ENCODE measurements at regions not wholly inside any gene's neighbourhood (a gene's known extent, or its start where the extent isn't known, plus 50 kb on each side); places are given as distances from the start of the nearest gene placed in this dataset.

GRCh38 chr10:28880683-28880950 is 203.3 kb downstream of the BAMBI start:
- Mint-ChIP-seq H3K36me3 (ENCODE audit: low read depth) (no peaks in the 10 kb centered on the region), H3K27me3 (ENCODE audit: low read depth) (peaks cover 18% of the 10 kb centered on the region), H3K27ac (ENCODE audit: unreplicated experiment) (no peak overlapping the region), H3K4me1 (peaks cover 5% of the 10 kb centered on the region), H3K4me3 (no peak overlapping the region), H3K9me3 (peaks cover 2% of the 10 kb centered on the region)
- DNase-seq (ENCODE audit: low read depth, low spot score): no peak
- TF ChIP-seq, protein P1, sequence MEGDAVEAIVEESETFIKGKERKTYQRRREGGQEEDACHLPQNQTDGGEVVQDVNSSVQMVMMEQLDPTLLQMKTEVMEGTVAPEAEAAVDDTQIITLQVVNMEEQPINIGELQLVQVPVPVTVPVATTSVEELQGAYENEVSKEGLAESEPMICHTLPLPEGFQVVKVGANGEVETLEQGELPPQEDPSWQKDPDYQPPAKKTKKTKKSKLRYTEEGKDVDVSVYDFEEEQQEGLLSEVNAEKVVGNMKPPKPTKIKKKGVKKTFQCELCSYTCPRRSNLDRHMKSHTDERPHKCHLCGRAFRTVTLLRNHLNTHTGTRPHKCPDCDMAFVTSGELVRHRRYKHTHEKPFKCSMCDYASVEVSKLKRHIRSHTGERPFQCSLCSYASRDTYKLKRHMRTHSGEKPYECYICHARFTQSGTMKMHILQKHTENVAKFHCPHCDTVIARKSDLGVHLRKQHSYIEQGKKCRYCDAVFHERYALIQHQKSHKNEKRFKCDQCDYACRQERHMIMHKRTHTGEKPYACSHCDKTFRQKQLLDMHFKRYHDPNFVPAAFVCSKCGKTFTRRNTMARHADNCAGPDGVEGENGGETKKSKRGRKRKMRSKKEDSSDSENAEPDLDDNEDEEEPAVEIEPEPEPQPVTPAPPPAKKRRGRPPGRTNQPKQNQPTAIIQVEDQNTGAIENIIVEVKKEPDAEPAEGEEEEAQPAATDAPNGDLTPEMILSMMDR (conservative IDR thresholded peaks at IDR 0.05): no peak

GRCh38 chr10:28881171-28881882 is 204.0 kb downstream of the BAMBI start:
- H3K27me3 Mint-ChIP-seq (ENCODE audit: low read depth): peaks cover 14% of the 10 kb centered on the region
- H3K36me3 Mint-ChIP-seq (ENCODE audit: low read depth): no peaks in the 10 kb centered on the region

DNA sequence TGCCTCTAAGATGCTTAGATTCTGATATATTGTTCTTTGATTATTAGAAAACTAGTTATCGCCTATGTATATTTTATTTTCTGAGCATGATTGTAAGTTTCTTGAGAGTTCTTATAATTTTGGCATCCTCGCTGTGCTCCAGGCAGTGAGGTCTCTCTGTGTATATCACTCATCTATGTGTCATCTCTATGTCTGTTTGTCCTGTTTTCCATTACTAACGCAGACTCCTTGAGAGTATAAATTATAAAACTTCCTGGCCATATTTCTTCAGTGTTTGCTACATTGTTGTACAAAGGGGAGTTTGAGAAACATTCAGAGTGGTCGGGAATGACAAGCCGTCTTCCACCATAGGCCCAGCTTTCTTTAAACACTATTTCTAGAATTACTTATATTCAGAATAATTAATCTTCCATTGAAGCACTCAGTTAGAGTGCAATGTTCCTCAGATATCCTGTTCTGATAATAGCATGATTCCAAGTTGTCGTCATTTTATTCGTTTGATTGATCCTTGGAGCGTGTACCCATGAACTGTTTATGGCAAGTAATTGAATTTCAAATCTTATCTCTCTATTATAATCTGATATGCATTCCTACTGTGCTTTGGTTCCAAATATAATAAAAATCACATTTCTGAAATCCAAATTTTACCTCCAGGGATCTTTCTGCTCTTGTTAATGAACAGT is 206.6 kb downstream of the BAMBI start:
- Mint-ChIP-seq H3K4me1 (no peaks in the 10 kb centered on the region), H3K36me3 (ENCODE audit: low read depth) (no peaks in the 10 kb centered on the region), H3K9me3 (no peaks in the 10 kb centered on the region), H3K27me3 (ENCODE audit: low read depth) (peaks cover 3% of the 10 kb centered on the region), H3K4me3 (no peak overlapping the region), H3K27ac (ENCODE audit: unreplicated experiment) (no peak overlapping the region)
- TF ChIP-seq, protein P1 (conservative IDR thresholded peaks at IDR 0.05): no peak
- DNase-seq (ENCODE audit: low read depth, low spot score): no peak

More at GRCh38 chr10:28881171-28881882, 204.0 kb downstream of the BAMBI start:
- no peak for DNase-seq (ENCODE audit: low read depth, low spot score)
- peaks cover 2% of the 10 kb centered on the region for H3K9me3 Mint-ChIP-seq
- TF ChIP-seq, protein P1 (conservative IDR thresholded peaks at IDR 0.05): no peak
- no peak overlapping the region for H3K4me3 Mint-ChIP-seq
- H3K27ac Mint-ChIP-seq (ENCODE audit: unreplicated experiment): no peak overlapping the region
- no peaks in the 10 kb centered on the region for H3K4me1 Mint-ChIP-seq

DNA sequence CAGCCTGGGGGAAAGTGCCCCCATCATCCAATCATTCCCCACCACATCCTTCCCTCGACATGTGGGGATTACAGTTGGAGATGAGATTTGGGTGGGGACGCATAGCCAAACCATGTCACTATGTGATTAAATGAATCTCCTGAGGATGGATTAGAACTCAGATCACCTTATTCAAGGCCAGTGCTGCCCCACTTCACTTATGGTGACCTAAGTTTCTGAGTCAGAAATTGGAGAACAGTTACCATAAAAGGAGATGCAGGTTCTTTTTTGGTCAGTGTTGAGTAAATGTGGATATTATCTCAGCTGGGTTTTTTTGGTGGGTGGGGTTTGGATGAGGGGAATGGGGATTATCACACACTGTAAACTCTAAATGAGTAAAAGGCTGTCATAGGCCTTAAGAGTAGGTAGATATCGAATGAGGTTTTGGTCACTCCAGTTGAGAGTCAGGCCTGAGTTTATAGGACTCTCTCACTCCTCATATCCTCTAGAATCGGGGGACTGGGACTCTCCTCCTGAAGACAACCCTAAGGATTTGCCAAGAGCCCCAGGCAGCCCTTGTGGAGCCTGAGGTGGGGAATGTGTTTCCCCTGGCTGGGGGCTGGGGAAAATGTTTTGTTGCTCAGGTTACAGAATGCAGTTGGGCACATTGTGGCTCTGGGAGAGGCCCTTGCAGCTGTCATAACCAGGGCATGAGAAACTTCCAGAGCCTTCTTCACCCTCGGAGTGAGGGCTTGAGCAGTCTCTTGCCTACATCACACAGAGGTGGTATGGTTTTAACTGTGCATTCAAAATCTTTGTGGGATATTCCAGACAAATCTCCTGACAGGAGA is 213.0 kb downstream of the BAMBI start:
- Mint-ChIP-seq H3K4me3 (no peak overlapping the region), H3K4me1 (peaks cover 12% of the 10 kb centered on the region), H3K36me3 (ENCODE audit: low read depth) (no peaks in the 10 kb centered on the region), H3K27me3 (ENCODE audit: low read depth) (peaks cover 5% of the 10 kb centered on the region), H3K27ac (ENCODE audit: unreplicated experiment) (no peak overlapping the region), H3K9me3 (no peaks in the 10 kb centered on the region)
- TF ChIP-seq, protein P1 (conservative IDR thresholded peaks at IDR 0.05): no peak
- DNase-seq (ENCODE audit: low read depth, low spot score): no peak

DNA sequence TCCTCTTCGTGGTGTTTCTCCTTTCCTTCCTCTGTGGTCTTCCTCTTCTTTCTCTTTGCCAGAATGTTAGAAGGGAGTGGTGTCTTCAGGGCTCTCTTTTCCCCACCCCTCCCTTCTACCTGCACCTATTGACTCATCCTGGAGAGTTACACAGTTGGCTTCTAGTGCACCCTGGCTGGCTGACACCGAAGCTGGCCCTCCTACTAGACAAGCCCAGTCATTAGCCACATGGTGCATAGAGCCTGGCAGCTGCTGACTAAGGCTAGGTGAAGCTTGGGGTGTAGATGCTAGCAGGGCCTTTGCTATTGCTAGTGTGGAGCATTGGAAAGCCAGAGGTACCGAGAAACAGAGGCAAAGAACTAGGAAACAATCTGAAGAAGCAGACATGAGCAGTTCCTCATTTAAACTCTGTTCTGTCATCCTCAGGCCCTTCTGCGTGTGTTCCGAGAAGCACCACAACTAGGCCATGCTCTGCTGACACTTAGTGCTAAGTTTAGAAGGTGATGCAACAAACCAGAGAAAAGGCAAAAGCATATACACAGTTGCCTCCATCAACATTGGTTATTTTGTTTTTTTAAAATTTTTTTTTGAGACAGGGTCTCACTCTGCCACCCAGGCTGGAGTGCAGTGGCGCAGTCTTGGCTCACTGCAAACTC is 213.9 kb downstream of the BAMBI start:
- Mint-ChIP-seq H3K4me3 (no peak overlapping the region), H3K27ac (ENCODE audit: unreplicated experiment) (no peak overlapping the region), H3K9me3 (no peaks in the 10 kb centered on the region), H3K36me3 (ENCODE audit: low read depth) (no peaks in the 10 kb centered on the region), H3K4me1 (peaks cover 19% of the 10 kb centered on the region), H3K27me3 (ENCODE audit: low read depth) (peaks cover 5% of the 10 kb centered on the region)
- TF ChIP-seq, protein P1 (conservative IDR thresholded peaks at IDR 0.05): no peak
- DNase-seq (ENCODE audit: low read depth, low spot score): no peak

Data from neural crest cell (in vitro differentiated cells).